ENCODE measurements at regions not wholly inside any gene's neighbourhood (a gene's known extent, or its start where the extent isn't known, plus 50 kb on each side); places are given as distances from the start of the nearest gene placed in this dataset.

DNA sequence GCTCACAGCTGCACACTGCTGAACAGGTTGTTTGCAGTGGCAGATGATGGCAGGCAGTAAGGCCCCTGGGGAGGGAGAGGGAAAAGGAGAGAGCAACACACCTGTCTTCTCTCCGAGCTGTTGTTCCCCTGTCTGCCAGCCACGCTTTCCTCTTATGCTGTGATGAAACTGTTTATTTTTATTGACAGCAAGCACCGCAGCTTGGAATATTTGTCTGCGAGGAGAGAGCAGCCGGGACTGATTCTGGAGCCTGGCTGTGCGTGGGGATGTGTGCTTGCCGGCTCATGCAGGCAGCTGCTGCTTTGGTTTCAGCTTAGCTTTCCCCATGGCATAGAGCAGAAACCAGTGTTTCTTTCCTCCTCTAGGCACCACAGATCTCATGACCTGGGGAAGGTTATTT is 58.7 kb upstream of the KCNA5 start:
- in situ Hi-C loops (cut with MboI; ENCODE audit: low pct_unique_long_range_greater_than_20kb, low sequenced_read_pairs, unreplicated experiment) = no loop called here
- DNase-seq (ENCODE audit: low spot score) = no peak
- TF ChIP-seq CTCF (IDR thresholded peaks at IDR 0.05; ENCODE audit: extremely low read depth, insufficient read depth, missing control alignments) = no peak

DNA sequence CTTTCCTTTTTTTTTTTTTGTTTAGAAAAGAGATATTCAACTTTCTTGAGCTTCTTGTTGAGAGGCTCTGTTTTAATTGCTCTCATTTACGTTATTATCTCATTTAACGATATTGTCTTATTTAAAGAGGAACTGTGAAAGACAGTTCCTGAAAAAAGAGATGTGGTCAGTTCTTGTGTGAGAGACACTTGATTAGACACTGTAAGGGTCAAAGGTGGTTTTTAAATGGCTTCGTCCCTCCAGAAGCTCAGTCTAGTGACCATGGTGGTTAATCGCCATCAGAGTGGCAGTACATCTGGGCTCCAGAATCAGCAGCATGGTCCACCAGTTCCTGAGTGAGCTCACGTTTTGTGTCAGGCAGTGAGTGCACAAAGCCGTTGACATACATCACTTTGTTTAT is 57.9 kb upstream of the KCNA5 start:
- in situ Hi-C loops (cut with MboI; ENCODE audit: low pct_unique_long_range_greater_than_20kb, low sequenced_read_pairs, unreplicated experiment) = no loop called here
- no peak for DNase-seq (ENCODE audit: low spot score)
- TF ChIP-seq CTCF (IDR thresholded peaks at IDR 0.05; ENCODE audit: extremely low read depth, insufficient read depth, missing control alignments) = no peak

- in situ Hi-C loops (cut with MboI; ENCODE audit: low pct_unique_long_range_greater_than_20kb, low sequenced_read_pairs, unreplicated experiment) = no loop called here
- no peak for DNase-seq (ENCODE audit: low spot score)
- no peak for TF ChIP-seq CTCF (IDR thresholded peaks at IDR 0.05; ENCODE audit: extremely low read depth, insufficient read depth, missing control alignments)
Measured at GRCh38 chr12:4987076-4988046, 56.3 kb upstream of the KCNA5 start.

DNA sequence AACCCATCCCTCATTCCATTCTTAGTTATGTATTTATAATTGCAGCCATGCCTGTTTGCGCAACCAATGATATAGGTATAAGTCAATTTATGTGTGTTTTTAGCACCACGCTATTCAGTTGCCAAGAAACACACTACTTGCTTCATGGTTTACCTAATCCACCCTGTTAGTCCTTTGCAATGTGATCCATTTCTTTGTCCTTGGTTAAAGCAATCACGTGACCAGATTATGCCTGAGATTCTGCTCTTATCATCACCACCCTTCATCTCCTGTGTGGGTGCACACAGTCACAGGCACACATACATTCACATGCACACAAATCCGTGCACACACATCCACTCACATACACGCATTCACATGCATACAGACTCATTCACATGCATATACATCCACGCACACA is 52.3 kb upstream of the KCNA5 start:
- in situ Hi-C loops (cut with MboI; ENCODE audit: low pct_unique_long_range_greater_than_20kb, low sequenced_read_pairs, unreplicated experiment) = loop anchor here (10.0 kb wide), 1 partner anchor 127 kb away; no protein-coding TSS in a partner anchor
- DNase-seq (ENCODE audit: low spot score) = no peak
- TF ChIP-seq CTCF (IDR thresholded peaks at IDR 0.05; ENCODE audit: extremely low read depth, insufficient read depth, missing control alignments) = no peak

- in situ Hi-C loops (cut with MboI; ENCODE audit: low pct_unique_long_range_greater_than_20kb, low sequenced_read_pairs, unreplicated experiment) = loop anchor here (10.0 kb wide), 1 partner anchor 127 kb away; no protein-coding TSS in a partner anchor
- TF ChIP-seq CTCF (IDR thresholded peaks at IDR 0.05; ENCODE audit: extremely low read depth, insufficient read depth, missing control alignments) = no peak
- no peak for DNase-seq (ENCODE audit: low spot score)
Measured at GRCh38 chr12:4991801-4992200, 51.9 kb upstream of the KCNA5 start.

GRCh38 chr12:4992871-4993270 is 50.8 kb upstream of the KCNA5 start:
- no peak for TF ChIP-seq CTCF (IDR thresholded peaks at IDR 0.05; ENCODE audit: extremely low read depth, insufficient read depth, missing control alignments)
- in situ Hi-C loops (cut with MboI; ENCODE audit: low pct_unique_long_range_greater_than_20kb, low sequenced_read_pairs, unreplicated experiment) = loop anchor here (10.0 kb wide), 1 partner anchor 128 kb away; no protein-coding TSS in a partner anchor
- DNase-seq (ENCODE audit: low spot score) = no peak

Data from GM13977 (cell line).